CD14-positive monocyte (primary cell): ENCODE measurements at regions not wholly inside any gene's neighbourhood (a gene's known extent, or its start where the extent isn't known, plus 50 kb on each side); places are given as distances from the start of the nearest gene placed in this dataset.

ENCODE experiments used
- DNase-seq, 3 donors: peaks; one replicate each; pipeline ENCODE4 v3.0.0-alpha.2; 2011 to 2022
- H2AFZ ChIP-seq: 2 replicates; pipeline ENCODE4 v1.6.0; 2012; ENCODE audit warnings: mild to moderate bottlenecking, low read depth, low read length, inconsistent platforms; ENCODE audit not compliant: insufficient read depth, poor library complexity, severe bottlenecking
- H3K27ac ChIP-seq, 2 donors: 1 replicate in 1 of 2; 2 replicates in 1 of 2; pipeline ENCODE4 v1.5.1; 2012 to 2013; ENCODE audit warnings: low read length in 2 of 2, control low read depth in 1 of 2, inconsistent platforms in 1 of 2, low read depth in 1 of 2, mild to moderate bottlenecking in 1 of 2
- H3K27me3 ChIP-seq, 2 donors: one replicate each; pipeline versions ENCODE4 v1.6.0 to v1.6.1; 2011 to 2013; ENCODE audit warnings: low read length in 2 of 2; ENCODE audit not compliant: control insufficient read depth in 2 of 2, insufficient read depth in 2 of 2
- H3K36me3 ChIP-seq, 2 donors: replicated peaks in 1 of 2; 1 replicate in 1 of 2; 2 replicates in 1 of 2; pipeline versions ENCODE4 v1.5.1 to v1.6.1; 2012 to 2013; ENCODE audit warnings: low read length in 2 of 2, control low read depth in 1 of 2, inconsistent platforms in 1 of 2, mild to moderate bottlenecking in 1 of 2; ENCODE audit not compliant: insufficient read depth in 2 of 2, control insufficient read depth in 1 of 2
- H3K4me1 ChIP-seq, 2 donors: 1 replicate in 1 of 2; 2 replicates in 1 of 2; pipeline versions ENCODE4 v1.5.1 to v1.6.1; 2012 to 2013; ENCODE audit warnings: low read length in 2 of 2, control low read depth in 1 of 2, inconsistent platforms in 1 of 2, mild to moderate bottlenecking in 1 of 2, moderate library complexity in 1 of 2; ENCODE audit not compliant: insufficient read depth in 2 of 2, control insufficient read depth in 1 of 2
- H3K4me2 ChIP-seq: replicated peaks from 2 replicates; pipeline ENCODE3; 2012; ENCODE audit warnings: low read length, moderate library complexity, mild to moderate bottlenecking; ENCODE audit not compliant: poor library complexity, severe bottlenecking; ENCODE audit errors: extremely low read depth
- H3K4me3 ChIP-seq, 3 experiments: fragments of 200-600 bp in 1 of 3; sonication (generic) in 1 of 3; replicated peaks in 1 of 3; 1 replicate in 2 of 3; 2 replicates in 1 of 3; pipeline ENCODE4 v1.5.1; 2011 to 2013; ENCODE audit warnings: low read length in 3 of 3, mild to moderate bottlenecking in 3 of 3, control low read depth in 2 of 3, low read depth in 2 of 3, inconsistent platforms in 1 of 3, moderate library complexity in 1 of 3
- H3K79me2 ChIP-seq: 2 replicates; pipeline ENCODE4 v1.6.0; 2012; ENCODE audit warnings: mild to moderate bottlenecking, control low read depth, inconsistent platforms, low read length, moderate library complexity; ENCODE audit not compliant: insufficient read depth
- H3K9ac ChIP-seq: 2 replicates; pipeline ENCODE4 v1.6.0; 2017; ENCODE audit warnings: low read length, mild to moderate bottlenecking; ENCODE audit not compliant: insufficient read depth, poor library complexity, severe bottlenecking
- H3K9me3 ChIP-seq, 2 donors: replicated peaks in 1 of 2; 1 replicate in 1 of 2; 2 replicates in 1 of 2; pipeline versions ENCODE4 v1.5.1 to v1.6.1; 2012 to 2013; ENCODE audit warnings: low read length in 2 of 2, control low read depth in 1 of 2; ENCODE audit not compliant: control insufficient read depth in 1 of 2, insufficient read depth in 1 of 2
- H4K20me1 ChIP-seq: 2 replicates; pipeline ENCODE4 v1.6.0; 2012; ENCODE audit warnings: mild to moderate bottlenecking, low read length, control low read depth, moderate library complexity; ENCODE audit not compliant: insufficient read depth
- H3K27ac Mint-ChIP-seq, 7 donors: one replicate each; pipeline ENCODE4 v1.8.0; 2020; ENCODE audit warnings: mild to moderate bottlenecking in 7 of 7, mixed read lengths in 7 of 7, moderate library complexity in 6 of 7, inconsistent platforms in 2 of 7
- H3K27me3 Mint-ChIP-seq, 3 donors: one replicate each; pipeline ENCODE4 v1.8.0; 2021 to 2022; ENCODE audit warnings: low read depth in 3 of 3, mild to moderate bottlenecking in 3 of 3, mixed read lengths in 3 of 3, moderate library complexity in 3 of 3, inconsistent platforms in 1 of 3
- H3K36me3 Mint-ChIP-seq, 2 donors: one replicate each; pipeline ENCODE4 v1.8.0; 2020; ENCODE audit warnings: mixed read lengths in 2 of 2, inconsistent platforms in 1 of 2, mild to moderate bottlenecking in 1 of 2
- H3K4me1 Mint-ChIP-seq: one replicate; pipeline ENCODE4 v1.8.0; 2020; ENCODE audit warnings: mild to moderate bottlenecking, mixed read lengths
- H3K4me3 Mint-ChIP-seq, 2 donors: one replicate each; pipeline ENCODE4 v1.8.0; 2020; ENCODE audit warnings: mild to moderate bottlenecking in 2 of 2, mixed read lengths in 2 of 2, moderate library complexity in 1 of 2
- H3K9me3 Mint-ChIP-seq, 7 donors: one replicate each; pipeline ENCODE4 v1.8.0; 2020 to 2022; ENCODE audit warnings: mixed read lengths in 7 of 7, mild to moderate bottlenecking in 6 of 7, moderate library complexity in 6 of 7, inconsistent platforms in 2 of 7
- WGBS: methylation state at CpG from one replicate; pipeline ENCODE4 v1.1.5; 2013; ENCODE audit warnings: missing lambda C conversion rate; ENCODE audit not compliant: insufficient coverage; 5-methylcytosine and 5-hydroxymethylcytosine counted together
- intact Hi-C, 2 donors: fragments of 100-400 bp; cut with micrococcal nuclease; formaldehyde crosslinking; loops; one replicate each; pipeline versions ENCODE4 v1.15.0 to v1.15.1; 2023
- TF ChIP-seq, protein P1 (sequence below): fragments of 200-600 bp; IDR thresholded peaks from one replicate; pipeline ENCODE4 v1.8.0; 2022; ENCODE audit warnings: antibody characterized with exemption, mild to moderate bottlenecking

GRCh38 chr2:43152741-43153647 lies 73.4 kb downstream of the ZFP36L2 start:
- Histone ChIP-seq H2AFZ (no peak overlapping the region), H3K4me2 (no peak overlapping the region), H3K4me3 (no peak overlapping the region), H3K27ac (no peak overlapping the region), H3K9me3 (no peaks in the 10 kb centered on the region), H4K20me1 (no peaks in the 10 kb centered on the region), H3K4me1 (peaks cover 36 to 41% of the 10 kb centered on the region in 2 donors), H3K9ac (no peak overlapping the region), H3K79me2 (no peaks in the 10 kb centered on the region), H3K36me3 (no peaks in the 10 kb centered on the region), H3K27me3 (no peaks in the 10 kb centered on the region)
- Mint-ChIP-seq H3K27ac (no peak overlapping the region), H3K27me3 (peaks cover 0 to 4% (median 3%) of the 10 kb centered on the region in 3 donors), H3K9me3 (peaks cover 0 to 3% (median 0%) of the 10 kb centered on the region in 7 donors), H3K4me3 (no peak overlapping the region), H3K36me3 (peaks cover 3 to 12% of the 10 kb centered on the region in 2 donors), H3K4me1 (peaks cover 54% of the 10 kb centered on the region)
- TF ChIP-seq, protein P1, sequence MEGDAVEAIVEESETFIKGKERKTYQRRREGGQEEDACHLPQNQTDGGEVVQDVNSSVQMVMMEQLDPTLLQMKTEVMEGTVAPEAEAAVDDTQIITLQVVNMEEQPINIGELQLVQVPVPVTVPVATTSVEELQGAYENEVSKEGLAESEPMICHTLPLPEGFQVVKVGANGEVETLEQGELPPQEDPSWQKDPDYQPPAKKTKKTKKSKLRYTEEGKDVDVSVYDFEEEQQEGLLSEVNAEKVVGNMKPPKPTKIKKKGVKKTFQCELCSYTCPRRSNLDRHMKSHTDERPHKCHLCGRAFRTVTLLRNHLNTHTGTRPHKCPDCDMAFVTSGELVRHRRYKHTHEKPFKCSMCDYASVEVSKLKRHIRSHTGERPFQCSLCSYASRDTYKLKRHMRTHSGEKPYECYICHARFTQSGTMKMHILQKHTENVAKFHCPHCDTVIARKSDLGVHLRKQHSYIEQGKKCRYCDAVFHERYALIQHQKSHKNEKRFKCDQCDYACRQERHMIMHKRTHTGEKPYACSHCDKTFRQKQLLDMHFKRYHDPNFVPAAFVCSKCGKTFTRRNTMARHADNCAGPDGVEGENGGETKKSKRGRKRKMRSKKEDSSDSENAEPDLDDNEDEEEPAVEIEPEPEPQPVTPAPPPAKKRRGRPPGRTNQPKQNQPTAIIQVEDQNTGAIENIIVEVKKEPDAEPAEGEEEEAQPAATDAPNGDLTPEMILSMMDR = no peak
- intact Hi-C loops = no loop called here
- DNase-seq = no peak
- WGBS = 82% methylated on average over 6 of the region's 11 CpGs

DNA sequence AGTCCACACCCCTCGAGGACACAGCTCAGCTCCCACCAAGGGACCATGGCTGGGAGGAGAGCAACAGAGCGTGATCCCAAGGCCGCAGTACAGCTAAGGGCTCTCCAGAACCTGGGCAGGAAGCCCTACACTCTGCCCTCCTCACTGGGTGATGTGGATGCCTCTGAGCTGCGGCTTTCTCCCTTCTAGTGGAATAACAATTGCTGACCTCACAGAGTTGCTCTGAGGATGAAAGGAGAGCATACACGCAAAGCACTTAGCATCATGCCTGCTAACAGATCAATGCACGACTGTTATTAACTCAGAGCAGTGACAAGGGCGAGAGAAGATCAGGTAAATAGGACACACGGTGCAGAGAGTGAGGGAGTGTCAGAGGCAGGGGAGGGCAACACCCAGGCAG lies 74.2 kb downstream of the ZFP36L2 start:
- peaks cover 28 to 37% of the 10 kb centered on the region in 2 donors for H3K4me1 ChIP-seq
- WGBS = 97% methylated on average over 5 of the region's 8 CpGs
- H3K4me2 ChIP-seq = no peak overlapping the region
- H3K27me3 ChIP-seq = no peaks in the 10 kb centered on the region
- intact Hi-C loops = no loop called here
- H3K27ac Mint-ChIP-seq = no peak overlapping the region
- TF ChIP-seq, protein P1 = no peak
- H3K9me3 Mint-ChIP-seq = peaks cover 0 to 3% (median 0%) of the 10 kb centered on the region in 7 donors
- H3K9me3 ChIP-seq = no peaks in the 10 kb centered on the region
- no peaks in the 10 kb centered on the region for H4K20me1 ChIP-seq
- peaks cover 0 to 4% (median 1%) of the 10 kb centered on the region in 3 donors for H3K27me3 Mint-ChIP-seq
- peaks cover 50% of the 10 kb centered on the region for H3K4me1 Mint-ChIP-seq
- no peaks in the 10 kb centered on the region for H3K36me3 ChIP-seq
- peaks cover 3 to 12% of the 10 kb centered on the region in 2 donors for H3K36me3 Mint-ChIP-seq
- H3K9ac ChIP-seq = no peak overlapping the region
- no peaks in the 10 kb centered on the region for H3K79me2 ChIP-seq
- no peak for DNase-seq
- no peak overlapping the region for H3K4me3 ChIP-seq
- no peak overlapping the region for H2AFZ ChIP-seq
- no peak overlapping the region for H3K4me3 Mint-ChIP-seq
- H3K27ac ChIP-seq = no peak overlapping the region
